Lung (tissue), 11 donors: ENCODE measurements at regions not wholly inside any gene's neighbourhood (a gene's known extent, or its start where the extent isn't known, plus 50 kb on each side); places are given as distances from the start of the nearest gene placed in this dataset.

Source experiments
- ATAC-seq: fragments of 200-7000 bp; cut with Tn5 transposase; one replicate; pipeline ENCODE4 v1.9.1; 2020; ENCODE audit warnings: moderate number of reproducible peaks; ENCODE audit not compliant: insufficient read depth, low FRiP score
- DNase-seq, 3 donors: peaks; one replicate each; pipeline ENCODE4 v3.0.0-alpha.2; 2013 to 2017
- H3K27ac ChIP-seq, 2 donors: one replicate each; pipeline ENCODE4 v1.5.1; 2013; ENCODE audit warnings: mild to moderate bottlenecking in 2 of 2, moderate library complexity in 2 of 2, control low read depth in 1 of 2, inconsistent platforms in 1 of 2, low read depth in 1 of 2, low read length in 1 of 2
- H3K27me3 ChIP-seq, 3 donors: one replicate each; pipeline ENCODE4 v1.5.1; 2013; ENCODE audit warnings: low read length in 2 of 3; ENCODE audit not compliant: control insufficient read depth in 3 of 3, insufficient read depth in 3 of 3
- H3K36me3 ChIP-seq, 4 donors: one replicate each; pipeline ENCODE4 v1.5.1; 2013; ENCODE audit warnings: low read length in 4 of 4, mild to moderate bottlenecking in 1 of 4, moderate library complexity in 1 of 4; ENCODE audit not compliant: control insufficient read depth in 4 of 4, insufficient read depth in 4 of 4
- H3K4me1 ChIP-seq, 5 donors: one replicate each; pipeline ENCODE4 v1.5.1; 2013; ENCODE audit warnings: low read length in 5 of 5, mild to moderate bottlenecking in 2 of 5, moderate library complexity in 1 of 5; ENCODE audit not compliant: control insufficient read depth in 5 of 5, insufficient read depth in 5 of 5
- H3K4me3 ChIP-seq: one replicate; pipeline ENCODE4 v1.5.1; 2013; ENCODE audit warnings: mild to moderate bottlenecking, control low read depth, moderate library complexity
- H3K9ac ChIP-seq, 2 donors: one replicate each; pipeline ENCODE4 v1.5.1; 2013; ENCODE audit warnings: low read length in 2 of 2, control low read depth in 1 of 2; ENCODE audit not compliant: insufficient read depth in 1 of 2
- H3K9me3 ChIP-seq, 4 donors: one replicate each; pipeline ENCODE4 v1.5.1; 2013; ENCODE audit warnings: low read length in 3 of 4, mild to moderate bottlenecking in 1 of 4, moderate library complexity in 1 of 4; ENCODE audit not compliant: control insufficient read depth in 4 of 4, insufficient read depth in 3 of 4
- CTCF ChIP-seq: IDR thresholded peaks from 2 replicates; pipeline ENCODE4 v1.5.1; 2012; ENCODE audit warnings: mild to moderate bottlenecking; ENCODE audit errors: control extremely low read depth, extremely low read depth
- WGBS, 2 donors: extraction: QIAGEN DNeasy Blood & Tissue Kit; methylation state at CpG; one replicate each; pipeline ENCODE4 v1.1.7; 2013; 5-methylcytosine and 5-hydroxymethylcytosine counted together
- donor health status: control.
- donor health status: control.
- donor health status: Bipolar disorder and iron deficiency.
- donor health status: healthy.
- donor health status: DM: yes; HTN: yes; CAD: no.

GRCh38 chr7:26930845-26931244 is 66.5 kb upstream of the SKAP2 start:
- Histone ChIP-seq H3K4me1 (peaks cover 0 to 21% (median 0%) of the 10 kb centered on the region in 5 donors), H3K27ac (no peak overlapping the region), H3K9ac (no peak overlapping the region), H3K36me3 (no peaks in the 10 kb centered on the region), H3K4me3 (no peak overlapping the region), H3K27me3 (peaks cover 0 to 3% (median 0%) of the 10 kb centered on the region in 3 donors), H3K9me3 (no peaks in the 10 kb centered on the region)
- no peak for TF ChIP-seq CTCF
- peak in 1 of 3 donors; percentile 61 for DNase-seq
- no peak for ATAC-seq

- Histone ChIP-seq H3K9me3 (no peaks in the 10 kb centered on the region), H3K4me1 (peaks cover 0 to 21% (median 0%) of the 10 kb centered on the region in 5 donors), H3K27me3 (peaks cover 0 to 3% (median 0%) of the 10 kb centered on the region in 3 donors), H3K9ac (no peak overlapping the region), H3K4me3 (no peak overlapping the region), H3K27ac (no peak overlapping the region), H3K36me3 (no peaks in the 10 kb centered on the region)
- DNase-seq: peak in 1 of 3 donors; percentile 55
- WGBS, 2 donors: 86 to 94% methylated on average over 3 of the region's 3 CpGs
- TF ChIP-seq CTCF: no peak
- ATAC-seq: no peak
Observed at GRCh38 chr7:26930201-26930600, 65.8 kb upstream of the SKAP2 start.

GRCh38 chr7:26928703-26929347 is 64.4 kb upstream of the SKAP2 start:
- no peak for ATAC-seq
- peaks cover 0 to 21% (median 0%) of the 10 kb centered on the region in 5 donors for H3K4me1 ChIP-seq
- no peak overlapping the region for H3K27ac ChIP-seq
- peaks cover 0 to 3% (median 0%) of the 10 kb centered on the region in 3 donors for H3K27me3 ChIP-seq
- 72 to 83% methylated on average over 5 of the region's 5 CpGs for WGBS, 2 donors
- no peak overlapping the region for H3K9ac ChIP-seq
- DNase-seq: no peak
- H3K9me3 ChIP-seq: no peaks in the 10 kb centered on the region
- no peaks in the 10 kb centered on the region for H3K36me3 ChIP-seq
- TF ChIP-seq CTCF: no peak
- H3K4me3 ChIP-seq: no peak overlapping the region

GRCh38 chr7:26925768-26926167 is 61.4 kb upstream of the SKAP2 start:
- Histone ChIP-seq H3K27me3 (peaks cover 0 to 3% (median 0%) of the 10 kb centered on the region in 3 donors), H3K4me3 (no peak overlapping the region), H3K9me3 (no peaks in the 10 kb centered on the region), H3K27ac (no peak overlapping the region), H3K36me3 (no peaks in the 10 kb centered on the region), H3K4me1 (peaks cover 0 to 16% (median 0%) of the 10 kb centered on the region in 5 donors), H3K9ac (no peak overlapping the region)
- WGBS, 2 donors: 64 to 83% methylated on average over 2 of the region's 2 CpGs
- TF ChIP-seq CTCF: no peak
- DNase-seq (no peak), ATAC-seq (no peak)
